Stimulated activated CD8-positive, alpha-beta memory T cell treated with anti-CD3 and anti-CD28 coated beads, Interleukin-15, amount 100 ng/mL, for 1 hour (primary cell): ENCODE measurements at regions not wholly inside any gene's neighbourhood (a gene's known extent, or its start where the extent isn't known, plus 50 kb on each side); places are given as distances from the start of the nearest gene placed in this dataset.

ENCODE experiments used
- DNase-seq: peaks from one replicate; pipeline ENCODE4 v3.0.0-alpha.2; 2020; ENCODE audit warnings: low read depth

DNA sequence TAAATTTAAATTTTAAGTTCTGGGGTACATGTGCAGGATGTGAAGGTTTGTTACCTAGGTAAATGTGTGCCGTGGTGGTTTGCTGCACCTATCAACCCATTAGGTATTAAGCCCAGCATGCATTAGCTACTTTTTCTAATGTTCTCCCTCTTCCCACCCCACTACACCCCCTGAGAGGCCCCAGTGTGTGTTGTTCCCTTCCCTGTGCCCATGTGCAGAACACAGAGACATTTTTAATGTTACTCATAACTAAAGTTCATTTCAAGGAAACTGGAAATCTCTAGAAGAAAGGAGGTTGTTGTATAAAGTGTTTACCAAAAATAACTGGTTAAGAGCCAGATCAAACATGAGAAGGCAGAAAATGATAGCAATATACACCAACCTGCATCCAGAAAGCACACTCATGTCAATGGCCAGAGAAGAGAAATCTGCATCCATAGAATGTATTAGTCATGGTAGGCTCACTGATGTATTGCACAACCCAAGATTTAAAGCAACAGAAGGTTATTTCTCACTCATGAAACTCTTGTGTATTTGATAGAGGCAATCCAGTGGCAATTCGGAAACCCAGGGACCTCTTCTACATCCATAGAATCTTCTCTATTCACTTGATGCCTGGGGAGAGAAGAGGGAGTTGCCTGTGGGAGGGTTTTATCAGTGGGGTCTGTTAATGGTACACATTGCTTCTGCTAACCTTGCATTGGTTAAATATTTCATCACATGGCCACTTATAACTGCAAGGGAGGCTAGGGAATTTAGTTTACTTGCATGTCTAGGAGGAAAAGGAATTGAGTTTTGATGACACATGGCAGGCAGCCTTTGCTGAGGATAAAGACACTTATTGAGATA is 321.9 kb upstream of the RASGRP1 start:
- no peak for DNase-seq

DNA sequence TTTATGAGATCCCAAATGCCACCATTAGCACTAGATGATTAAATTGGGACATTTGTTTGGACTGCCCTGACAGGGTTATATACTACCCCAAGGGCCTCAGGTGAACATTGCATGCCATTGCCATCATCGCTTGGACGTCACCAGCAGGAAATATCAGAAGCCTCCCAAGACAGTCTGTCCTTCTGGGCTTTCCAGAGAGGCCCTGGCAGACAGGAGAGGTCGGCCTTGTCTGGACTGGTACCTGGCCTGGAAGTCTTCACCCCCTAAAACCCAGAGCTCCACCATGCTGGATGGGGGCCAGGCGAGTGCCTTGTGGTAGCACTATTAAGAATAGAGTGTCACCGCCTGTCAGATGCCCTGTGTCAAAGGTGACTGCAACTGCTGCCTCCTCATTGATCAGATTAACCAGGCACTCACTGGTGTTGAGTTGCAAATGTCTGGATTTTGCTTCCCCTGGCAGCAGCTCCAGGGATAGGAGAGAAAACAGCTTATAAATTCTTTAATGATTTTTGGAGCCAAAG is 324.1 kb upstream of the RASGRP1 start:
- DNase-seq, result no peak

DNA sequence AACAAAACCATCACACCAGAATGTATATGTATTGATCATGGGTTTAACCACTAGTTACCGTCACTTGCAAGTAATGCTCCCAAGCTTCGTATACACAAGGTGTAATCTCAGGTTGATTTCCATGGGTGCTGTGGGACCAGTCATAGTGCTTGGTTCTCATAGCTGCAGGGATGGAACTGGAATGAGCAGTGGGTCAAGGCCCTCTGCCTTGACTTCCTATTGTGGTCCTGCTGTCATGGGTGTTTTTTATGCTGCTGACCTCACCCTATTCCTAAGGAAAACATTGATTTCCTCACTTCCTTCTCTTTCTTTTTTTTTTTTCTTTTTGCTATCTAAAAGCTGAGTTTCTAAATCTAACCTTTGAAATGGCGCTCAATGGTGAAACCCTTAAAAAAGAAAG is 325.6 kb upstream of the RASGRP1 start:
- no peak for DNase-seq

DNA sequence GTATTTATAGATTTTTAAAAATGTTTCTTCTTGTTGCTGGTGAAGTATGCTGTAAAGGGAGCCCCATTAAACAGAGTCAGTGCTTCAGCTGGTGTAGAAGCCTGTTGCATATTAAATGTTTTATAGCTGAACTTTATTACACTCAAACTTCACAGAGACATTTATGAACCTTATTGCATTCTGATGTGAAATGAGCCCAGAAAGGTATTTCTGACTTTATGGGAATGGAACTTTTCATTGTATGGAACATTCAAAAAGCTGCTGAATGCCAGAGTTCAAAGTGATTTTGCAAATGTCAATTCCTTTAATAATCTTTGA is 329.3 kb upstream of the RASGRP1 start:
- no peak for DNase-seq

DNA sequence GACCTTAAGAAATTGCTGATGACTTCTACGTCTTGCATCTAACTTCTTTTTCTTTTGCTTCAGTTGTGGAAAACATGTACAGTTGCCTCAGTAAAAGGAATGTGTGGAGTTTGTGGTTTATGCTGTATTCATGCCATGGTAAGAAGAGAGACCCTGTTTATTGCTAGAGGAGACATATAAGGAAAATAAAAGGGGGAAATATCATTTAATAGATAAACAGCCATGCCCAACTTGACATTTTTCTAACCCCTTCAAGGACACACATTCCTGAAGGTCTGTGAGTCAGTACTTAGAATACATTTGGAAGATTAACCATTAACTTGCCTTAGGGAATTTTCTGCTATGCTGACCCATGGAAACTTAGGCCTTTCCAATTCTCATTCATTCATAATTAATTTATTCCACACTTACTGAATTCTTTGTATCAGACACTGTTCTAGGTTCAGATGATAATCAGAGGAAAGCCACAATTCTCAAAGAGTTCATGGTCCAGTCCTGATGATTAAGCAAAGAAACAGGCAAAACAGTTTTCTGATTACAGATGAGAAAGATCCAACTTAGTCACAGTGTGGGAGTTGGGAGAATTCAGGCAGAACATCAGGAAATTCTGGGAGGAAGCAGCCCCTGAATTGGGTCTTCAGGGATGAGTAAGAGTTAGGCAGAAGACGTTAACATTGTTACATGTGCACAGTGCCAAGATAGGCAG is 329.8 kb upstream of the RASGRP1 start:
- DNase-seq, result no peak

DNA sequence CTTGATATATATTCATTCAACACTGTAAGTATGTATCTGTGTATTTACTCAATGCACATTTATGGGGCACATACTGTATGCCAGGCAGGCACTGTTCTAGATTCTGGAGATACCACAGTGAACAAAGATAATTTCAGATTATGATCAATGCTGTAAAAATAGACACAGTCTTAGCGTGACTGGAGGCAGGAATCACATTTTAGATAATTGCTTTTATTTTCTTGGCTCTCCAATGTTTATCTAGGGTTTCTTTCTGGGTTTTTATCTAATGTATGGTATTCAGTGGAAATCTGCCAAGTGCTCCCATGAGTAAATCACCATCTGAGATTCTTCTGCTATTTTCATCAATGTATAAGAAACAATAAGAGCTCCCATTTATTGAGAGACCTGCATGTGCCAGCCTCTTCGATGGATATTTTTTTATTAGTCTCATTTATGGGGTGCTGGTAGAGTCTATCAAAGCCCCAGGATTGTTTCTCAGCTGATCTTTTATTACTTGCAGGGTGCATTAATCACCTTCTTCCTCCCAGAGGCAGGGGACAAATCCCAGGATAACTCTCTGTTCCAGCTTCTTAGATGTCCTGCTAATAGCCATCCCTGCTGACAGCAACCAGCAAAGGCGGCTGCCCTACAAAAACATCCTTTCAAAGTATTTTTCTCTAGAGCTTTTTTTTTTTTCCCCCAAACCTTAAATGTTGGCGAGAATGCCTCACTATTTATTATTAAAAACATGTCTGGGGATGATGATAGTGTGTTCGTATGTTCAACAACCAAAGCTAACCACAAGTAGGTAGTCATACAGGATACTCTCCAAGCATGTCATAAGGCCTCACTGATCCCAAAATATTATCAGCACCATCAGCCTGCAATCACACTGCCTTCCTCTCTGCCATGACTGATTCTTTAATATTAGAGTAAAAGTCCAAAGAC is 331.0 kb upstream of the RASGRP1 start:
- DNase-seq, result no peak

DNA sequence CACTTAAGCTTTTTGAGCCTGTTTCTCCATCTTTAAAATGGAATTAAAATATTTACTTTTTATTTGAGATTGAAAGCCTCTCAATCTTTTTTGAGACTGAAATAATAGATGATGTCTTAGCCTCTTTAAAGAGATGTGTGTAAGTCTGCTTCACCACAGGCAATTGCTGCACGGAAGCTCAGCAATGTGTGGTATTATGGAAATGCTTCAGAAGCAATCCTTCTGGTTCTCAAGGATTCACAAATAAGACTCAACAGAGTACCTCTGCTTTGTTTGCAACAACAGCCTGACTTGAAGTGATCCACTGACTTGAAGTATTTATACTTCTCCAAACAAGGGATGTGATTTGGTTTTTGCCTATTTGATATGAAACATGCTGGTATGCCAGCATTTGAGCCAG is 332.0 kb upstream of the RASGRP1 start:
- no peak for DNase-seq

DNA sequence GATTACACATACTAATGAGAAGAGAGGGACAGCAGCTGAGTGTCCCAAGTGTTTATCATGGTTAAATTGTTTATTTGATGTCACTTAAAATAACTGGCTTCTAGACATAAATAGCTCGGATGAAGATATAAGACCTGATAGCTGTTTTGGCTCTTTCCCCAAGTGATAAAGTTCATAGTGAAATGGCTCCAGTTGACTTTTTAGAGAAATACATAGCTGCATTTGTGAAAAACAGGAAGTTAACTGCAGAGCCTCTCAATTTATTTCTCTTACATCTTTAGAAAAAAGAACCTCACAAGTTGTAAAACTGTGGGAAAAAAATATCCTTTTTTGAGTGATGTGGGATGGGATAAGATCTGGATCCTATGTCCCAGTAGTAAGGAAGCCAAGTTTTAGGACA is 332.9 kb upstream of the RASGRP1 start:
- DNase-seq, result no peak

DNA sequence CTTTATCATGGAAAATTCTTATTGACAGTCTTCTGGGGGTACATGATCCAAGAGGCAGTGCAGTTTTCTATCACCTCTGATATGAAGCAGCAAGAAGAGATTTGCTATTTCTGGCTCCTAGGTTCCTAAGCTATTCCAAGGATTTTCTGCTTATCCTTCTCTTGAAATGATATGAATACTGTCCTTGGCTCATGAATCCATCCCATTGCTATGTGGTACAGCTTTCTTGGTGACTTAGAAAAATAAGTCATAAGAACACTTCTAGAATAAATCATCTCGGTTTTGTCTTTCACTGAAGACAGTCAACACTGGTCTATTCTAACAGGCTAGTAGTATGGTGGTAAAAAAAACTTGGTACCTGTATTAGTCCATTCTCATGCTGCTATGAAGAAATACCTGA is 333.6 kb upstream of the RASGRP1 start:
- DNase-seq, result no peak

DNA sequence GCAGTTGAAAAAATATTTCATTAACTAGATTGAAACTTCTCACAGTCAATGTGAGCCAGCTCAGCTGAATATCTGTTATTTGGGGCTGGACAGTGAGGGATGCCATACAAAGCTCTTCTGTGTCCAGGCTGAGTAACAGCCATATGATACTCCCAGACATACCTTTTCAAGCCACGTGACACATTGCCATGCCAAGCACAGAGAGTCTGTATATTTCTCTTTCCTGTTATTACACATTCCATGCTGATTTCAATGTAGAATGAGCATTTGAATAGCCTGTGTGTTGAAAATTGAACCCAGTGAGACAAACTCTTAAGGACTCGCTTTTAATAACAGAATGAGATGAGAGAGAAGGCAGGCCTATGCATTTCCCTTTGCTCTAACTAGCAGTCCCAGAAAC is 334.7 kb upstream of the RASGRP1 start:
- no peak for DNase-seq

DNA sequence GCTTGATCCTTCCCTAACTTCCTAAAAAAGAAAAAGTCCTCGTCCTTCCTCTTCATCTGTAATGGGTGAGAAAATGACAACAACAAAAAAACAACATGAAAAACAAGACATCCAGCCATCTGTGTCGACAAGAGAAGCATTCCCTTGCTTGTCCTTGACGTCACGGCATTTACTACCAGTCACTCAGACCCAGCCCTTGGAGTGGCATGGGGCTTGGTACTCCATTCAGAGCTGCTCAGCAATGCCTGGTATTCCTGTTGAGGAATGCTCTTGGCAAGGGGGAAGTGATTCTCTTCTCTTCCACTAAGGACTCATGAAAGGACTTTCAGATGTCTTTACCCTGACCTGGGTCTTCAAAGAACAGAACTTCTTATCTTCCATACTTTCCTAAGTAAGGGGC is 339.7 kb upstream of the RASGRP1 start:
- DNase-seq, result no peak

DNA sequence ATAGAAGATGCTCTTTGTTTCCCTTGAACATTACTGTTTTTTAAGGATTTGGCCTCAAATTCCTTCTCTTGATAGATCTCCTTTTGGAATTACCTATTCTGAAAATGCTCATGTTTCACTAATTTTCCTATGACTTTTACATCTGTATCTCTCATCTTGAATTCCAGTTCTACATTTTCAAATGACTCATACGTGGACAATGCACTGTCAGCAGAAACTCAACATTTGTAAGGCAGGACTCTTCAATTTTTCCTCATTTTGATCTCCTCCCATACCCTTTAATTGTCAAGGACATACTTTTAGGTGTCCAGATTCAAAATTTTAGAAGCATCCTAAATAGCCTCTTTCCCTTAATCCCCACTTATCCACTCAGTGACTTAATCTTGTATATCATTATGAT is 341.0 kb upstream of the RASGRP1 start:
- DNase-seq, result no peak

DNA sequence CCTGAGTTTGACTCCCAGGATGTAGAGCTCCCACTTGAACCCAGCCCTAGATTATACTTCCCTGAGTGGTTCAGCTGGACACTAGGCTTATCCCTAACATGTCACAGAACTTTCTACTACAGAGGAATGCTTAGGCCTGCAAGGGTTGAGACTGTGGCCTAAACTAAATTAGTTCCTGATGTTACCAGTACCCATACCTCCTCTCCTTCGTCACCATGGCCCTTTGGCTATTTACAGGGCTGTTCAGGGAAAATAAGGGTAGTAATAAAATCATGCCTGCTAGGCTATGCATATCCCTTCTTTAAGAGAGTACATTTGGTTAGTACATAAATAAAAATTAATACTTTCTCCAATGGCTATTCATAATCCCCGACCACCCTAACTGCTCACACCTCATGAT is 356.4 kb upstream of the RASGRP1 start:
- DNase-seq, result no peak

DNA sequence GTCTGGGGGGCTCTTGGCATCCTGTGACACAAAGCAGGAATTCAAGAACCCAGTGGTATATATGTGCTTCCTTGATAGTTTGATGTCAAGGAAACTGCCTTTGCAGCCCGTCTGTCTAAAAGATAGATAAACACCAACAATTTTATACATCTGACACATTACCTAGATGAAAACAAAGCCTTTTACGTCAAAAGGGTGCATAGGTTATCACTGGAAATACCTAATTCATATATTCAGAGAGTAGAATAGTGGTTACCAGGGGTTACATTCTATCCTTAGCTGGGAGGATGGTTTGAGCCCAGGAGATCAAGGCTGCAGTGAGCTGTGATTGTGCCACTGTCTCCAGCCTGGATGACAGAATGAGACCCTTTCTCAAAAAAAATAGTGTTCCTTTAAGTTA is 356.9 kb upstream of the RASGRP1 start:
- DNase-seq, result no peak

DNA sequence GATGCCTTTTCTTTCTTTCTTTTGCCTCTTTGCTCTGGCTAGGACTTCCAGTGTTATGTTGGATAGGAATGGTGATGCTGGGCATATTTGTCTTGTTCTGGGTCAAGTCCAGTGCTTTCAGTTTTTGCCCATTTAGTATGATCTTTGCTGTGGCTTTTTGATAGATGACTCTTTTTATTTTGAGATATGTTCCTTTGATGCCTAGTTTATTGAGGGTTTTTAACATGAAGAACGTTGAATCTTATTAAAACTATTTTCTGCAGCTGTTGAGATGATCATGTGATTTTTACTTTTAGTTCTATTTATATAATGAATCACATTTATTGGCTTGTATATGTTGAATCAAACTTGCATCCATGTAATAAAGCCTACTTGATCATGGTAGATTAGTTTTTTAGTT is 363.8 kb upstream of the RASGRP1 start:
- no peak for DNase-seq

DNA sequence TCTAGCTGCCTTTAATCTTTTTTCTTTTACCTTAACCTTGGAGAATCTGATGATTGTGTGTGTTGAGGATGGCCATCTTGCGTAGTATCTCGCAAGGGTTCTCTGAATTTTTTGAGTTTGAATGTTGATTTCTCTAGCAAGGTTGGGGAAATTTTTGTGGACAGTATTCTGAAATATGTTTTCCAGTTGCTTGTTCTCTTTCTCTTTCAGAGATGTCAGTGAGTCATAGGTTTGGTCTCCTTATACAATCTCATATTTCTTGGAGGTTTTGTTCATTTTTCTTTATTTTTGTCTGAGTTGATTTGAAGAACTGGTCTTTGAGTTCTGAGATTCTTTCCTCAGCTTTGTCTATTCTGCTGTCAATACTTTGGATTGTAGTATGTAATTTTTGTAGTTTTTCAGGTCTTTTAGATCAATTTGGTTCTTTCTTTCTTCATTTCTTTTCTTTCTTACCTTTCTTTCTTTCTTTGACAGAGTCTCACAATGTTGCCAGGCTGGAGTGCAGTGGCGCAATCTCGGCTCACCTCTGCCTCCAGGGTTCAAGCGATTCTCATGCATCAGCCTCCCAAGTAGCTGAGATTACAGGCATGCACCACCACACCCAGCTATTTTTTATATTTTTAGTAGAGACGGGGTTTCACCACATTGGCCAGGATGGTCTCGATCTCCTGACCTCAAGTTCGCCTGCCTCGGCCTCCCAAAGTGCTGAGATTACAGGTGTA is 366.4 kb upstream of the RASGRP1 start:
- no peak for DNase-seq

DNA sequence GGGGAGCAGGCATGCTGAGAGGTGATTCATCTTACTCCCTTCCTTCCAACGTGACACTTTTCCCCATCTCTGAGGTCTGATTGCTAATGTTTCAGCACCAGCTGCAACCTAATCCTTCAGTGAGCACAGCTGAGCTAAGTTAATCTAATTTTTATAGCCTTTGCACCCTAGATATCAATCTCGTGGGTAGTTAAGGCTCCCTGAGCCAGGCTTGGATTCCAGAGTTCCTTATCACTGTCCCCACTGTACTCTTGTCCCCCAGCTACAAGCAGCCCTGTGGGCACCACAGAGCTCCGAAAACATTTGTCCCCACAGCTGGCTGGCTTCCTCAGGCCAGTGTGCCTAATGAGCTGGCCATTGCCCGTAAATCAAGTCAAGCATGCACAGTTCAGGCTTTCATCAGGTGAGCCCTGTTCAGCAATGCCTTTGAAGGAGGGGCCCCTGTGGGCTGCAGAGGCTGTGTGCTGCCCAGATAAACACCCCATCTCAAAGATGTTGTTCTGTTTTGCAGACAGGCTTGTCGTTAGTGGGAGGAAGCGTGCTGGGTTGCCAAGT is 376.9 kb upstream of the RASGRP1 start:
- no peak for DNase-seq

DNA sequence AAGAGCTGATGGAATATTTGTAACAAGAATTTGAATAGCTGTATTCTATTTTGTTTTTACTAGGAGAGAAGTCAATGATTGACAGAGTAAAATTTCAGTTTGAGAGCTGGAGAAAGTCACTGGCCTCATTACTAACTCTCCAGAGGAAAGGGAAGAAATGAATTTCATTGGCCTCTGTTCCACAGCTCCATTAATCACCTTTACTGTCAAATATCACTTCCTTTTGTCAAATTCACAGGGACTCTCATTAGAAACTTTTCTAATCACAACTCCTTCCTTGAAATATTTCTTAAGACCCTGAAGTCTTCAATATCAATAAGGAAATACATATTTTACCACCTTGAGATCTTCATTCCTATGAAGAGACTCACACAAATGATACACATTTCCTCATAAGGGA is 379.9 kb upstream of the RASGRP1 start:
- DNase-seq, result no peak

DNA sequence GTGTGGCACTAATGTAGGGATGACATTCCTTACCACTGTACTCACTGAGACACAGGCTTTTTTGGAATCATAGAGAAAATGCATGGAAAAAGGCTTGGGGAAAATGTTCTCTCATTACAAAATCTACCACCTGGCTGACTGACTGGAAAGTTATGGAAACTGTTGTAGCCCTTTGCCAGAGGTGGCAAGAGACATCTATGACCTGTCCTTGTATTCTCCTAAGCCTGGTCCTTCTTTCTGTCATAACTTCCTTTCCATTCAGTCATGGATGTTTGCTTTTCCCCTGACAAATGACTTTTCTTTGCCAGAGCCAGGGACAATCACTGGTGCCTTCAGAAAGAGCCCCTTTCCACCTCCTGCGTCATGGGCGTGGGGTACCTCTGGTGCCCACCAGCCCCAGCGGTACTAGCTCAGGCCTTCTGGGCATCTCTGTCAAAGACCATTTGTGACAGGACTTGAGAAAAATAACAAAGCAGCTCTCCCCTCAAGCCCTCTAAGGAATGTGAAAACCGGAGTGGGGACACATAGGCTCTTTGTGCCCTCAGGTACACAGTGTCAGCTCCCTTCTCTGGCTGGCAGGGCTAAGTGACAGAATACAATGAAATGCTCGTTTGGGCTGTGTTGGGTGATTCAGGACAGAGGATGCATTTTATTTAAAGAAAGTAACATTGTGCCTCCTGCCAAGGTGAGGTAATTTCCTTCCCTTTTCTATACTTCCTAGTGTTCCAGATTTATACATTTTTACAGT is 381.1 kb upstream of the RASGRP1 start:
- no peak for DNase-seq

DNA sequence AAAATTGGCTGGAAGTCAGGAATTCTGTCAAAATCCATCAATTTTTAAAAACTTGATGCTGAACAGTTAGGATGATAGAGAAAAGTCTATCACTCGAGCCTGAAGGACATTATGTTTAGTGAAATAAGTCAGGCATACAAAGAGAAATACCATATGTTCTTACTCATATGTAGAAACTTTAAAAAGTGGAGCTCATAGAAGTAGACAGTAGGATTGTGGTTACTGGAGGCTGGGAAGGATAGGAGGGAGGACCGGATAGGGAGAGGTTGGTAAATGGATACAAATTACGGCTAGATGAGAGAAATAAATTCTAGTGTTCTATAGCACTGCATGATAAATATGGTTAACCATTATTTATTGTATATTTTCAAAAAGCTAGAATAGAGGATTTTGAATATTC is 389.5 kb upstream of the RASGRP1 start:
- DNase-seq, result no peak

DNA sequence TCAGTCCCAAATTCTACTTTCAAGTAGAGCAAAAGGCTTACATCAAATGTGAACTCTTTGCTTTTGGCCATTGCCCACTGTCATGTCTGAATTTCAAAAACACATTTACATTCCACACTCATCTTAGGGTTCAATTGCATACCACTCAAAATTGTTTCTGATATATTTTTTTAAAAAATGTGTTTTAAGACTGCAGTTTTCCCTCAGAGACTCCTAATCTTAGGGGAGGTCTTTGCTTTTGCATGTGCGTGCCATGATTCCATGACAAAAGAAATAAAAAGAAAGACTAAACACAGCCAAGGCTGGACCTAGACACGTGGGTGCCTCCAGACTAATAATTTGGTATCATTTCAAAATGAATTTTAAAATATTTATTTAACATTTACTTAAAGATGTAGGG is 396.8 kb upstream of the RASGRP1 start:
- no peak for DNase-seq
